Body of pancreas (tissue), 4 donors: ENCODE measurements at regions not wholly inside any gene's neighbourhood (a gene's known extent, or its start where the extent isn't known, plus 50 kb on each side); places are given as distances from the start of the nearest gene placed in this dataset.

Experiments
- ATAC-seq: fragments of 150-250 bp; one replicate; pipeline ENCODE4 v1.9.1; 2016
- DNase-seq, 4 donors: peaks; one replicate each; pipeline ENCODE4 v3.0.0-alpha.2; 2019
- H3K27ac ChIP-seq, 4 donors: fragments of 200-600 bp; sonication (generic); 1 replicate in 3 of 4; 2 replicates in 1 of 4; pipeline versions ENCODE4 v1.5.1 to v1.6.1; 2016 to 2019; ENCODE audit warnings: mild to moderate bottlenecking in 1 of 4, mixed read lengths in 1 of 4, moderate library complexity in 1 of 4
- H3K27me3 ChIP-seq, 2 donors: fragments of 200-600 bp; sonication (generic); one replicate each; pipeline ENCODE4 v1.6.0; 2016; ENCODE audit warnings: mild to moderate bottlenecking in 1 of 2
- H3K36me3 ChIP-seq, 2 donors: fragments of 200-600 bp; sonication (generic); replicated peaks in 1 of 2; 2 replicates each; pipeline ENCODE4 v1.5.1; 2016; ENCODE audit warnings: low read depth in 2 of 2; ENCODE audit not compliant: insufficient read depth in 1 of 2
- H3K4me1 ChIP-seq: fragments of 200-600 bp; sonication (generic); one replicate; pipeline ENCODE4 v1.6.0; 2016
- H3K4me3 ChIP-seq, 2 donors: fragments of 200-600 bp; sonication (generic); 1 replicate in 1 of 2; 2 replicates in 1 of 2; pipeline ENCODE4 v1.5.1; 2016 to 2019
- H3K9me3 ChIP-seq, 3 donors: fragments of 200-600 bp; sonication (generic); 1 replicate in 2 of 3; 2 replicates in 1 of 3; pipeline ENCODE4 v1.5.1; 2016
- POLR2A ChIP-seq, 3 donors: fragments of 450-650 bp; IDR thresholded peaks; one replicate each; pipeline ENCODE4 v1.6.1; 2016; ENCODE audit warnings: antibody characterized with exemption in 3 of 3, mild to moderate bottlenecking in 2 of 3
- WGBS, 2 donors: methylation state at CpG; one replicate each; pipeline ENCODE4 v1.1.5; 2017; 5-methylcytosine and 5-hydroxymethylcytosine counted together
- intact Hi-C: fragments of 100-400 bp; cut with DNase I; formaldehyde crosslinking; loops from one replicate; pipeline ENCODE4 v1.15.1; 2023
- TF ChIP-seq, protein P1 (sequence below), 7 experiments: fragments of 450-650 bp in 4 of 7; fragments of 200-600 bp in 3 of 7; sonication (generic) in 3 of 7; IDR thresholded peaks; one replicate each; pipeline ENCODE4 v1.5.1; 2016 to 2019; ENCODE audit warnings: antibody characterized with exemption in 7 of 7

GRCh38 chr9:12891588-12891987 is 116.8 kb downstream of the LURAP1L start:
- intact Hi-C loops = no loop called here
- H3K36me3 ChIP-seq = no peaks in the 10 kb centered on the region
- H3K4me1 ChIP-seq = no peaks in the 10 kb centered on the region
- no peak for TF ChIP-seq POLR2A (IDR thresholded peaks at IDR 0.05)
- TF ChIP-seq, protein P1, sequence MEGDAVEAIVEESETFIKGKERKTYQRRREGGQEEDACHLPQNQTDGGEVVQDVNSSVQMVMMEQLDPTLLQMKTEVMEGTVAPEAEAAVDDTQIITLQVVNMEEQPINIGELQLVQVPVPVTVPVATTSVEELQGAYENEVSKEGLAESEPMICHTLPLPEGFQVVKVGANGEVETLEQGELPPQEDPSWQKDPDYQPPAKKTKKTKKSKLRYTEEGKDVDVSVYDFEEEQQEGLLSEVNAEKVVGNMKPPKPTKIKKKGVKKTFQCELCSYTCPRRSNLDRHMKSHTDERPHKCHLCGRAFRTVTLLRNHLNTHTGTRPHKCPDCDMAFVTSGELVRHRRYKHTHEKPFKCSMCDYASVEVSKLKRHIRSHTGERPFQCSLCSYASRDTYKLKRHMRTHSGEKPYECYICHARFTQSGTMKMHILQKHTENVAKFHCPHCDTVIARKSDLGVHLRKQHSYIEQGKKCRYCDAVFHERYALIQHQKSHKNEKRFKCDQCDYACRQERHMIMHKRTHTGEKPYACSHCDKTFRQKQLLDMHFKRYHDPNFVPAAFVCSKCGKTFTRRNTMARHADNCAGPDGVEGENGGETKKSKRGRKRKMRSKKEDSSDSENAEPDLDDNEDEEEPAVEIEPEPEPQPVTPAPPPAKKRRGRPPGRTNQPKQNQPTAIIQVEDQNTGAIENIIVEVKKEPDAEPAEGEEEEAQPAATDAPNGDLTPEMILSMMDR (IDR thresholded peaks at IDR 0.05) = no peak
- no peak for ATAC-seq
- H3K27ac ChIP-seq = no peak overlapping the region
- DNase-seq = no peak
- H3K27me3 ChIP-seq = no peaks in the 10 kb centered on the region
- 95% methylated on average over 1 of the region's 1 CpG for WGBS, 2 donors
- no peaks in the 10 kb centered on the region for H3K9me3 ChIP-seq
- H3K4me3 ChIP-seq = no peak overlapping the region

DNA sequence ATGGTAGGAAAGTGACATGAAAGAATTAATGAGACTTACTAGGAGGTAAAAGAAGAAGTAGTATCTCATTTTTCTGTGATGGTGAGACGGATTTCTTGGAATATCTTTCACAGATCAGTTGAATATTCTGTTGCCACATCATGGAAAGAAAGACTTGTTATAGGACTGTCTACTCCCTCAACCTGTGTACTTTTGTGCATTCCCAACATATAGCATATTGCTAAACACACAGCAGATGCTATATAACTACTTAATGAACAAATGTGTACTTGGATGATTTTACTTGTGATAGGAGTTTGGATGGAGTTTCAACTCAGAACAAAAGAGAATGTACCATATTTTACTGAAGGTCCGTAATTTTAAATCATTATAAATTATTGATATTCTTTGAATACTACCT is 128.5 kb downstream of the LURAP1L start:
- Histone ChIP-seq H3K4me3 (no peak overlapping the region), H3K27ac (no peak overlapping the region), H3K27me3 (no peaks in the 10 kb centered on the region), H3K9me3 (no peaks in the 10 kb centered on the region), H3K36me3 (no peaks in the 10 kb centered on the region), H3K4me1 (no peaks in the 10 kb centered on the region)
- ATAC-seq (no peak), DNase-seq (no peak)
- no peak for TF ChIP-seq POLR2A (IDR thresholded peaks at IDR 0.05)
- TF ChIP-seq, protein P1 (IDR thresholded peaks at IDR 0.05) = no peak
- 68 to 76% methylated on average over 2 of the region's 2 CpGs for WGBS, 2 donors
- intact Hi-C loops = no loop called here

DNA sequence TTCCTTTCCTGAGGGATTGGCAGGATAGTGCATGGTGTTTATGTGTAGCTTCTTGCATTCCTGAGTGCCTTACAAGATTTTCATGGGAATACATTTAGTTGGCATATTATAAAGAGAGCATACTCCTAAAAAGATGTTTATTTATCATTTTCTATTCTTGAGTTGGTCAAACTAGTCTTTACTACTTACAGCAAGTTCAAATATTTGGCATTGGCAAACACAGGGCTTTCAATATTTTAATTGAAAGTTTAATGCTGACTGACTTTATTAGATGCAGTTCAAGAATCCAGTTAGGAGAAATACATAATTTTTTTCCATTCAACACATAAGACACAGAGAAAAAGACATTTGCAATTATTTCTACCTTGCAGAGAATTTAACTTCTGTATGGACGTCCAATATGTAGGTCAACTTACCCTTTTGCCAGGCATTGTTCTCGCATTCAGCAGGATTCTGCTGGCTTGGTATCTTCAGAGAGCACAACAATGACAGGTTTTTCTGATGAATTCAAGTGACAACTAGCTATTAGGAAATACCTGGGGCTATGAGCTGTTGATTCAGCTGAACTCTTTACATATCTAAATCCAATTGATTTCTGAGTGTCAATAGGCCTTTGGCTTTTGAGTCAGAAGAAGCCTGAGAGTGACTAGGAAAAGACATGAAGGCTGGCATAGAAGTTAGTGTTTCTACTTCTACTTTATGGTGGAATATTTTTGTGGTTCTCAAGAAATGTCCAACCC is 129.6 kb downstream of the LURAP1L start:
- DNase-seq (no peak), ATAC-seq (no peak)
- no peak overlapping the region for H3K4me3 ChIP-seq
- TF ChIP-seq POLR2A (IDR thresholded peaks at IDR 0.05) = no peak
- TF ChIP-seq, protein P1 (IDR thresholded peaks at IDR 0.05) = no peak
- no peak overlapping the region for H3K27ac ChIP-seq
- H3K4me1 ChIP-seq = no peaks in the 10 kb centered on the region
- no peaks in the 10 kb centered on the region for H3K9me3 ChIP-seq
- H3K36me3 ChIP-seq = no peaks in the 10 kb centered on the region
- intact Hi-C loops = no loop called here
- WGBS, 2 donors = 76 to 91% methylated on average over 2 of the region's 2 CpGs
- H3K27me3 ChIP-seq = no peaks in the 10 kb centered on the region

GRCh38 chr9:12906646-12907045 is 131.8 kb downstream of the LURAP1L start:
- intact Hi-C loops = no loop called here
- TF ChIP-seq POLR2A (IDR thresholded peaks at IDR 0.05) = no peak
- TF ChIP-seq, protein P1 (IDR thresholded peaks at IDR 0.05) = no peak
- H3K27me3 ChIP-seq = no peaks in the 10 kb centered on the region
- DNase-seq (no peak), ATAC-seq (no peak)
- no peaks in the 10 kb centered on the region for H3K4me1 ChIP-seq
- 73 to 75% methylated on average over 3 of the region's 3 CpGs for WGBS, 2 donors
- no peaks in the 10 kb centered on the region for H3K36me3 ChIP-seq
- no peaks in the 10 kb centered on the region for H3K9me3 ChIP-seq
- H3K27ac ChIP-seq = no peak overlapping the region
- no peak overlapping the region for H3K4me3 ChIP-seq

- 43 to 64% methylated on average over 3 of the region's 3 CpGs for WGBS, 2 donors
- Histone ChIP-seq H3K27ac (no peak overlapping the region), H3K4me1 (no peaks in the 10 kb centered on the region), H3K27me3 (no peaks in the 10 kb centered on the region), H3K9me3 (no peaks in the 10 kb centered on the region), H3K4me3 (no peak overlapping the region), H3K36me3 (no peaks in the 10 kb centered on the region)
- ATAC-seq (no peak), DNase-seq (no peak)
- intact Hi-C loops = no loop called here
- TF ChIP-seq, protein P1 (IDR thresholded peaks at IDR 0.05) = no peak
Measured at GRCh38 chr9:12908895-12909294, 134.1 kb downstream of the LURAP1L start.
